HG03045 (cell line): ENCODE measurements at regions not wholly inside any gene's neighbourhood (a gene's known extent, or its start where the extent isn't known, plus 50 kb on each side); places are given as distances from the start of the nearest gene placed in this dataset.

Experiments
- ATAC-seq: cut with Tn5 transposase; IDR thresholded peaks from one replicate; pipeline ENCODE4 v1.9.1; 2021; ENCODE audit warnings: mild to moderate bottlenecking, moderate library complexity; ENCODE audit not compliant: unreplicated experiment

- ATAC-seq, result no peak
Observed at GRCh38 chr12:124633365-124634362, 66.3 kb upstream of the NCOR2 start.

GRCh38 chr12:124632519-124632984 is 65.1 kb upstream of the NCOR2 start:
- ATAC-seq, result no peak

GRCh38 chr12:124631681-124632256 is 64.4 kb upstream of the NCOR2 start:
- ATAC-seq, result no peak

GRCh38 chr12:124630791-124631313 is 63.4 kb upstream of the NCOR2 start:
- ATAC-seq, result no peak

GRCh38 chr12:124629789-124630480 is 62.5 kb upstream of the NCOR2 start:
- ATAC-seq, result no peak

GRCh38 chr12:124629117-124629516 is 61.7 kb upstream of the NCOR2 start:
- no peak for ATAC-seq

- no peak for ATAC-seq
Observed at GRCh38 chr12:124627956-124628355, 60.5 kb upstream of the NCOR2 start.

- no peak for ATAC-seq
Observed at GRCh38 chr12:124626971-124627411, 59.6 kb upstream of the NCOR2 start.

- ATAC-seq, result no peak
Observed at GRCh38 chr12:124625867-124626675, 58.7 kb upstream of the NCOR2 start.

- ATAC-seq, result no peak
Observed at GRCh38 chr12:124624823-124625222, 57.4 kb upstream of the NCOR2 start.

- no peak for ATAC-seq
Observed at GRCh38 chr12:124623344-124624035, 56.1 kb upstream of the NCOR2 start.

GRCh38 chr12:124622764-124623163 is 55.4 kb upstream of the NCOR2 start:
- no peak for ATAC-seq

- no peak for ATAC-seq
Observed at GRCh38 chr12:124622331-124622730, 54.9 kb upstream of the NCOR2 start.

- ATAC-seq, result no peak
Observed at GRCh38 chr12:124621296-124621660, 53.9 kb upstream of the NCOR2 start.

GRCh38 chr12:124620606-124621295 is 53.3 kb upstream of the NCOR2 start:
- no peak for ATAC-seq

GRCh38 chr12:124618291-124618902 is 51.0 kb upstream of the NCOR2 start:
- ATAC-seq, result no peak

GRCh38 chr12:124617615-124618014 is 50.2 kb upstream of the NCOR2 start:
- ATAC-seq, result no peak
